Spleen (tissue), 7 donors: ENCODE measurements at regions not wholly inside any gene's neighbourhood (a gene's known extent, or its start where the extent isn't known, plus 50 kb on each side); places are given as distances from the start of the nearest gene placed in this dataset.

Source experiments
- POLR2AphosphoS5 ChIP-seq, 3 donors: sonication (generic); formaldehyde crosslinking; IDR thresholded peaks; one replicate each; pipeline ENCODE4 v1.5.1; 2017; ENCODE audit warnings: antibody characterized with exemption in 3 of 3
- TF ChIP-seq, protein P1 (sequence below), 11 experiments: fragments of 200-600 bp in 7 of 11; fragments of 450-650 bp in 4 of 11; sonication (generic) in 4 of 11; IDR thresholded peaks in 8 of 11; conservative IDR thresholded peaks in 3 of 11; 1 replicate in 7 of 11; 2 replicates in 4 of 11; pipeline versions ENCODE4 v1.4.0 to v1.8.0; 2016 to 2021; ENCODE audit warnings: antibody characterized with exemption in 11 of 11, inconsistent platforms in 4 of 11, mild to moderate bottlenecking in 1 of 11
- donor health status: DM: no; HTN: no; CAD: no; lungs with moderate emphysema.
- donor health status: DM: no; HTN: no; CAD: no.
- donor health status: DM: no; HTN: no; CAD: no.

- no peak for TF ChIP-seq POLR2AphosphoS5 (IDR thresholded peaks at IDR 0.05)
- TF ChIP-seq, protein P1, sequence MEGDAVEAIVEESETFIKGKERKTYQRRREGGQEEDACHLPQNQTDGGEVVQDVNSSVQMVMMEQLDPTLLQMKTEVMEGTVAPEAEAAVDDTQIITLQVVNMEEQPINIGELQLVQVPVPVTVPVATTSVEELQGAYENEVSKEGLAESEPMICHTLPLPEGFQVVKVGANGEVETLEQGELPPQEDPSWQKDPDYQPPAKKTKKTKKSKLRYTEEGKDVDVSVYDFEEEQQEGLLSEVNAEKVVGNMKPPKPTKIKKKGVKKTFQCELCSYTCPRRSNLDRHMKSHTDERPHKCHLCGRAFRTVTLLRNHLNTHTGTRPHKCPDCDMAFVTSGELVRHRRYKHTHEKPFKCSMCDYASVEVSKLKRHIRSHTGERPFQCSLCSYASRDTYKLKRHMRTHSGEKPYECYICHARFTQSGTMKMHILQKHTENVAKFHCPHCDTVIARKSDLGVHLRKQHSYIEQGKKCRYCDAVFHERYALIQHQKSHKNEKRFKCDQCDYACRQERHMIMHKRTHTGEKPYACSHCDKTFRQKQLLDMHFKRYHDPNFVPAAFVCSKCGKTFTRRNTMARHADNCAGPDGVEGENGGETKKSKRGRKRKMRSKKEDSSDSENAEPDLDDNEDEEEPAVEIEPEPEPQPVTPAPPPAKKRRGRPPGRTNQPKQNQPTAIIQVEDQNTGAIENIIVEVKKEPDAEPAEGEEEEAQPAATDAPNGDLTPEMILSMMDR (IDR thresholded peaks at IDR 0.05 in 8 of 11, conservative IDR thresholded peaks at IDR 0.05 in 3 of 11), result no peak
These were observed 429.7 kb downstream of the EPHA7 start for GRCh38 chr6:92989656-92990055.
